IMR-90 (cell line): ENCODE measurements at regions not wholly inside any gene's neighbourhood (a gene's known extent, or its start where the extent isn't known, plus 50 kb on each side); places are given as distances from the start of the nearest gene placed in this dataset.

ENCODE experiments used
- ATAC-seq: fragments of 200-7000 bp; cut with Tn5 transposase; 2 replicates; pipeline ENCODE4 v1.9.1; 2020; ENCODE audit warnings: low read depth, mild to moderate bottlenecking, moderate library complexity
- BruUV-seq: library from RNA; stranded (reverse); fragments of 400-500 nt; replicated peaks from 2 replicates; lab custom pipeline; 2021; lab: Mats Ljungman, UMichigan
- CTCF ChIA-PET: fragments of 300-600 bp; formaldehyde crosslinking; extraction: SDS; loops from one replicate; lab custom pipeline; 2021; ENCODE audit warnings: antibody characterized with exemption; lab: Yijun Ruan, JAX
- POLR2A ChIA-PET: fragments of 300-600 bp; sonication (Branson Sonifier 250); formaldehyde crosslinking; loops from one replicate; lab custom pipeline; 2022; ENCODE audit warnings: antibody characterized with exemption; ENCODE audit not compliant: unreplicated experiment; lab: Charles Lee
- DNase-seq: peaks from one replicate; pipeline ENCODE4 v3.0.0; 2013
- H2AFZ ChIP-seq: replicated peaks from 2 replicates; pipeline ENCODE3; 2013; ENCODE audit warnings: low read length, mild to moderate bottlenecking; ENCODE audit not compliant: poor library complexity
- H2AK5ac ChIP-seq: 2 replicates; pipeline ENCODE4 v1.6.1; 2013; ENCODE audit warnings: low read depth, low read length, inconsistent platforms
- H2AK9ac ChIP-seq: replicated peaks from 2 replicates; pipeline ENCODE3; 2013; ENCODE audit warnings: mild to moderate bottlenecking, low read depth, low read length, moderate library complexity; ENCODE audit not compliant: poor library complexity
- H2BK120ac ChIP-seq: 2 replicates; pipeline ENCODE4 v1.6.1; 2013; ENCODE audit warnings: low read depth, low read length, inconsistent platforms
- H2BK15ac ChIP-seq: 3 replicates; pipeline ENCODE4 v1.6.1; 2013; ENCODE audit warnings: low read depth, low read length, inconsistent platforms
- H2BK20ac ChIP-seq: 2 replicates; pipeline ENCODE4 v1.6.1; 2013; ENCODE audit warnings: low read depth, mild to moderate bottlenecking, inconsistent platforms, low read length, moderate library complexity
- H2BK5ac ChIP-seq: 2 replicates; pipeline ENCODE4 v1.6.1; 2013; ENCODE audit warnings: mild to moderate bottlenecking, low read depth, low read length, inconsistent platforms; ENCODE audit not compliant: poor library complexity, severe bottlenecking
- H3K14ac ChIP-seq: replicated peaks from 2 replicates; pipeline ENCODE4 v1.6.1; 2013; ENCODE audit warnings: low read depth, low read length, inconsistent platforms
- H3K18ac ChIP-seq: 2 replicates; pipeline ENCODE4 v1.6.1; 2013; ENCODE audit warnings: low read depth, low read length, control low read depth
- H3K23ac ChIP-seq: 2 replicates; pipeline ENCODE4 v1.6.1; 2013; ENCODE audit warnings: low read depth, low read length, inconsistent platforms
- H3K27ac ChIP-seq: 2 replicates; pipeline ENCODE4 v1.5.1; 2013; ENCODE audit warnings: mild to moderate bottlenecking, control low read depth, low read length; ENCODE audit not compliant: insufficient read depth
- H3K27me3 ChIP-seq: 2 replicates; pipeline ENCODE4 v1.6.1; 2013; ENCODE audit warnings: low read length; ENCODE audit not compliant: control insufficient read depth, insufficient read depth
- H3K36me3 ChIP-seq: 2 replicates; pipeline ENCODE4 v1.6.1; 2013; ENCODE audit warnings: low read length, mixed read lengths; ENCODE audit not compliant: control insufficient read depth, insufficient read depth
- H3K4ac ChIP-seq: 2 replicates; pipeline ENCODE4 v1.6.1; 2013; ENCODE audit warnings: low read depth, low read length, inconsistent platforms
- H3K4me1 ChIP-seq: 2 replicates; pipeline ENCODE4 v1.6.1; 2013; ENCODE audit warnings: low read length, mixed read lengths; ENCODE audit not compliant: control insufficient read depth, insufficient read depth
- H3K4me2 ChIP-seq: 2 replicates; pipeline ENCODE4 v1.6.1; 2013; ENCODE audit warnings: low read depth, mild to moderate bottlenecking, control low read depth, low read length, moderate library complexity
- H3K4me3 ChIP-seq: 2 replicates; pipeline ENCODE4 v1.5.1; 2013; ENCODE audit warnings: low read depth, mild to moderate bottlenecking, control low read depth, low read length, moderate library complexity; ENCODE audit not compliant: insufficient read depth
- H3K56ac ChIP-seq: 2 replicates; pipeline ENCODE4 v1.6.1; 2013; ENCODE audit warnings: low read length, inconsistent platforms; ENCODE audit not compliant: insufficient read depth; ENCODE audit errors: extremely low read depth
- H3K79me1 ChIP-seq, 2 experiments: 2 replicates each; pipeline ENCODE4 v1.6.1; 2013; ENCODE audit warnings: low read length in 2 of 2, inconsistent platforms in 1 of 2, low read depth in 1 of 2
- H3K9ac ChIP-seq: 2 replicates; pipeline ENCODE4 v1.6.1; 2013; ENCODE audit warnings: low read depth, low read length, control low read depth
- H3K9me1 ChIP-seq: 2 replicates; pipeline ENCODE4 v1.6.1; 2013; ENCODE audit warnings: low read length, inconsistent platforms; ENCODE audit not compliant: insufficient read depth
- H3K9me3 ChIP-seq: 2 replicates; pipeline ENCODE4 v1.6.1; 2013; ENCODE audit warnings: low read length; ENCODE audit not compliant: control insufficient read depth, insufficient read depth
- H4K20me1 ChIP-seq: 2 replicates; pipeline ENCODE4 v1.6.1; 2013; ENCODE audit warnings: low read length, inconsistent platforms; ENCODE audit not compliant: insufficient read depth
- H4K5ac ChIP-seq: 2 replicates; pipeline ENCODE4 v1.6.1; 2013; ENCODE audit warnings: mild to moderate bottlenecking, low read depth, low read length, control low read depth
- H4K8ac ChIP-seq, 2 experiments: 2 replicates each; pipeline ENCODE4 v1.6.1; 2013; ENCODE audit warnings: low read depth in 2 of 2, low read length in 2 of 2, control low read depth in 1 of 2, inconsistent platforms in 1 of 2
- H4K91ac ChIP-seq: 2 replicates; pipeline ENCODE4 v1.6.1; 2013; ENCODE audit warnings: low read depth, low read length, inconsistent platforms; ENCODE audit not compliant: insufficient read depth
- BHLHE40 ChIP-seq: fragments of 150-350 bp; IDR thresholded peaks from 2 replicates; pipeline ENCODE4 v1.6.1; 2016; ENCODE audit warnings: mild to moderate bottlenecking, low read depth, low read length
- CEBPB ChIP-seq: IDR thresholded peaks from 2 replicates; pipeline ENCODE4 v1.6.1; 2012; ENCODE audit warnings: low read depth, low read length, improper control_type of control experiment
- CHD1 ChIP-seq: IDR thresholded peaks from 2 replicates; pipeline ENCODE4 v1.6.1; 2012; ENCODE audit warnings: low read depth, low read length, improper control_type of control experiment
- ELK1 ChIP-seq: fragments of 150-350 bp; IDR thresholded peaks from 2 replicates; pipeline ENCODE4 v1.6.1; 2016; ENCODE audit warnings: low read depth, mild to moderate bottlenecking, low read length, moderate library complexity, borderline replicate concordance
- FOS ChIP-seq: fragments of 150-350 bp; IDR thresholded peaks from 2 replicates; pipeline ENCODE4 v1.6.1; 2016; ENCODE audit warnings: low read depth, low read length
- MAZ ChIP-seq: IDR thresholded peaks from 2 replicates; pipeline ENCODE4 v1.6.1; 2012; ENCODE audit warnings: low read depth, mild to moderate bottlenecking, low read length, improper control_type of control experiment, moderate library complexity, borderline replicate concordance
- MXI1 ChIP-seq: IDR thresholded peaks from 2 replicates; pipeline ENCODE4 v1.6.1; 2012; ENCODE audit warnings: low read depth, mild to moderate bottlenecking, low read length, moderate library complexity, borderline replicate concordance
- NFE2L2 ChIP-seq: fragments of 150-350 bp; IDR thresholded peaks from 2 replicates; pipeline ENCODE4 v1.6.1; 2016; ENCODE audit warnings: low read depth, mild to moderate bottlenecking, low read length
- POLR2A ChIP-seq: IDR thresholded peaks from 2 replicates; pipeline ENCODE4 v1.6.1; 2012; ENCODE audit warnings: mild to moderate bottlenecking, low read depth, low read length
- RAD21 ChIP-seq: IDR thresholded peaks from 2 replicates; pipeline ENCODE4 v1.6.1; 2012; ENCODE audit warnings: low read length, improper control_type of control experiment
- RCOR1 ChIP-seq: IDR thresholded peaks from 2 replicates; pipeline ENCODE4 v1.6.1; 2012; ENCODE audit warnings: mild to moderate bottlenecking, low read length, improper control_type of control experiment; ENCODE audit not compliant: insufficient replicate concordance
- SMC3 ChIP-seq: fragments of 150-350 bp; IDR thresholded peaks from 2 replicates; pipeline ENCODE4 v1.6.1; 2016; ENCODE audit warnings: low read depth, mild to moderate bottlenecking, antibody characterized with exemption, low read length, moderate library complexity
- USF2 ChIP-seq: fragments of 150-350 bp; IDR thresholded peaks from 2 replicates; pipeline ENCODE4 v1.6.1; 2017; ENCODE audit warnings: mild to moderate bottlenecking, antibody characterized with exemption, low read length, low read depth
- whole genome bisulfite sequencing, 2 experiments: methylation state at CpG; one replicate each; pipeline versions ENCODE4 v1.1.5 to v1.1.7; 2013; ENCODE audit warnings: missing lambda C conversion rate in 2 of 2; ENCODE audit not compliant: insufficient read length in 1 of 2; ENCODE audit errors: extremely low coverage in 2 of 2; 5-methylcytosine and 5-hydroxymethylcytosine counted together
- dilution Hi-C: fragments of 300-500 bp; cut with HindIII; formaldehyde crosslinking; loops from one replicate; pipeline ENCODE4 v1.14.3; 2018; ENCODE audit warnings: low sequenced_read_pairs; ENCODE audit not compliant: unreplicated experiment
- in situ Hi-C: fragments of 300-500 bp; cut with MboI; formaldehyde crosslinking; loops from 3 replicates; pipeline ENCODE4 v1.14.3; 2019; ENCODE audit warnings: low sequenced_read_pairs, inconsistent platforms, mixed read lengths
- intact Hi-C: fragments of 100-400 bp; cut with micrococcal nuclease; formaldehyde crosslinking; loops from 2 replicates; pipeline ENCODE4 v1.10.0; 2022
- TF ChIP-seq, protein P1 (sequence below): conservative IDR thresholded peaks from 2 replicates; pipeline ENCODE4 v1.5.1; 2012; ENCODE audit warnings: mild to moderate bottlenecking, low read depth, low read length, improper control_type of control experiment

DNA sequence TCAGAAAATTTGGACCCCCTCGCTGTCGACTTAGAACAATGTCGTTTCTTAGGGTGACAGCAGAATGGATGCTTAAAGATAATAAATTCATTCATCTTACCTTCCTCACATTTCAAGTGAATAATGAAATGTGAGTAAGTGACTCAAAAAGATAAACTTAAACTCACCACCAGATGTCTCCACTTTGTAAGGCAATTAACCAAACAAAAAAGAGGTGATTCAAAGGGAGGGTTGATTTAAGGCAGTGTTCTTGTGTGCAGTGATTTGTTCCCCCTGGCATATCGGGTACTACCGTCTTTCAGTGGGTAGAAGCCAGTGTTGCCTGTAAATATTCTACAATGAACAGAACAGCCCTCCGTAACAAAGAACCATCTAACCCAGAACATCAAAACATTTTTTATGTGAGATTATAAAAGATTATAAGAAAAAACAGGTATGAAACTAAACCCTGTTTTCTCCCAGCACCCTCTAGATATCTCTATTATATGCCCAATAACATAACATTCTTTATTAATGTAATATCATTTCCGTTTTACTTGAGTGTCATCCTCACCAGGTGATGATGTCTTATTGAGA, 589.7 kb downstream of the CBLN4 start:
- dilution Hi-C loops (no loop called here), intact Hi-C loops (no loop called here), in situ Hi-C loops (no loop called here)
- H2BK120ac ChIP-seq, result no peak overlapping the region
- no peak for TF ChIP-seq FOS
- TF ChIP-seq CHD1, result no peak
- no peak for TF ChIP-seq USF2
- TF ChIP-seq BHLHE40, result no peak
- no peak for TF ChIP-seq RAD21
- TF ChIP-seq RCOR1, result no peak
- TF ChIP-seq MAZ, result no peak
- no peak for TF ChIP-seq SMC3
- no peak for TF ChIP-seq MXI1
- TF ChIP-seq, protein P1, sequence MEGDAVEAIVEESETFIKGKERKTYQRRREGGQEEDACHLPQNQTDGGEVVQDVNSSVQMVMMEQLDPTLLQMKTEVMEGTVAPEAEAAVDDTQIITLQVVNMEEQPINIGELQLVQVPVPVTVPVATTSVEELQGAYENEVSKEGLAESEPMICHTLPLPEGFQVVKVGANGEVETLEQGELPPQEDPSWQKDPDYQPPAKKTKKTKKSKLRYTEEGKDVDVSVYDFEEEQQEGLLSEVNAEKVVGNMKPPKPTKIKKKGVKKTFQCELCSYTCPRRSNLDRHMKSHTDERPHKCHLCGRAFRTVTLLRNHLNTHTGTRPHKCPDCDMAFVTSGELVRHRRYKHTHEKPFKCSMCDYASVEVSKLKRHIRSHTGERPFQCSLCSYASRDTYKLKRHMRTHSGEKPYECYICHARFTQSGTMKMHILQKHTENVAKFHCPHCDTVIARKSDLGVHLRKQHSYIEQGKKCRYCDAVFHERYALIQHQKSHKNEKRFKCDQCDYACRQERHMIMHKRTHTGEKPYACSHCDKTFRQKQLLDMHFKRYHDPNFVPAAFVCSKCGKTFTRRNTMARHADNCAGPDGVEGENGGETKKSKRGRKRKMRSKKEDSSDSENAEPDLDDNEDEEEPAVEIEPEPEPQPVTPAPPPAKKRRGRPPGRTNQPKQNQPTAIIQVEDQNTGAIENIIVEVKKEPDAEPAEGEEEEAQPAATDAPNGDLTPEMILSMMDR, result no peak
- TF ChIP-seq CEBPB, result no peak
- no peak for TF ChIP-seq POLR2A
- no peak for TF ChIP-seq ELK1
- TF ChIP-seq NFE2L2, result no peak
- no peaks in the 10 kb centered on the region for H3K9me1 ChIP-seq
- no peak overlapping the region for H3K56ac ChIP-seq
- H3K9me3 ChIP-seq, result peaks cover 2% of the 10 kb centered on the region; the same call in 1 of the 2 replicates
- H2BK15ac ChIP-seq, result no peak overlapping the region
- ChIA-PET CTCF (no interaction called here), POLR2A (no interaction called here)
- no peaks in the 10 kb centered on the region for H3K79me1 ChIP-seq
- no peak overlapping the region for H3K9ac ChIP-seq
- H4K20me1 ChIP-seq, result no peaks in the 10 kb centered on the region
- H3K4me3 ChIP-seq, result no peak overlapping the region
- H2BK5ac ChIP-seq, result no peak overlapping the region
- no peaks in the 10 kb centered on the region for H3K27me3 ChIP-seq
- no TSS peak for BruUV-seq
- H2AFZ ChIP-seq, result no peak overlapping the region
- no peak overlapping the region for H3K14ac ChIP-seq
- no peak for ATAC-seq
- H2BK20ac ChIP-seq, result no peak overlapping the region
- H3K36me3 ChIP-seq, result no peaks in the 10 kb centered on the region
- no peak overlapping the region for H4K91ac ChIP-seq
- no peak overlapping the region for H3K23ac ChIP-seq
- no peak overlapping the region for H2AK5ac ChIP-seq
- H4K5ac ChIP-seq, result no peak overlapping the region
- H3K18ac ChIP-seq, result no peak overlapping the region
- DNase-seq, result no peak
- no peaks in the 10 kb centered on the region for H3K4me1 ChIP-seq
- no peak overlapping the region for H4K8ac ChIP-seq
- H3K4ac ChIP-seq, result no peak overlapping the region
- no peak overlapping the region for H3K4me2 ChIP-seq
- no peak overlapping the region for H2AK9ac ChIP-seq
- no CpG with 5 or more reads among the region's 7 CpGs for WGBS, 2 experiments
- H3K27ac ChIP-seq, result no peak overlapping the region
